Fibroblast of lung (primary cell): ENCODE measurements at regions not wholly inside any gene's neighbourhood (a gene's known extent, or its start where the extent isn't known, plus 50 kb on each side); places are given as distances from the start of the nearest gene placed in this dataset.
"Not testable (repeated sequence)": the region's sequence is repeated elsewhere in the genome, so short reads cannot be mapped to it uniquely, and the experiment has no call there.

Experiments
- DNase-seq, 2 donors: peaks; one replicate each; pipeline versions ENCODE4 v3.0.0 to v3.0.0-alpha.2; 2010; ENCODE audit warnings: low read depth in 2 of 2
- H2AFZ ChIP-seq: 2 replicates; pipeline ENCODE4 v1.5.1; 2012; ENCODE audit warnings: low read length, control low read depth, inconsistent platforms
- H3K27ac ChIP-seq: 2 replicates; pipeline ENCODE4 v1.5.1; 2011; ENCODE audit warnings: low read length, control low read depth; ENCODE audit not compliant: insufficient read depth
- H3K27me3 ChIP-seq: 2 replicates; pipeline ENCODE4 v1.5.1; 2011; ENCODE audit warnings: mild to moderate bottlenecking, low read length; ENCODE audit not compliant: control insufficient read depth, insufficient read depth
- H3K36me3 ChIP-seq: 2 replicates; pipeline ENCODE4 v1.5.1; 2011; ENCODE audit warnings: low read length; ENCODE audit not compliant: control insufficient read depth, insufficient read depth
- H3K4me1 ChIP-seq: 2 replicates; pipeline ENCODE4 v1.5.1; 2011; ENCODE audit warnings: low read length; ENCODE audit not compliant: control insufficient read depth, insufficient read depth; ENCODE audit errors: extremely low read depth
- H3K4me2 ChIP-seq: 2 replicates; pipeline ENCODE4 v1.5.1; 2011; ENCODE audit warnings: low read length, control low read depth; ENCODE audit not compliant: insufficient read depth; ENCODE audit errors: extremely low read depth
- H3K4me3 ChIP-seq, 4 experiments: fragments of 200-600 bp in 1 of 4; sonication (generic) in 1 of 4; replicated peaks in 1 of 4; 2 replicates each; pipeline ENCODE4 v1.5.1; 2011 to 2016; ENCODE audit warnings: low read length in 4 of 4, low read depth in 3 of 4, mild to moderate bottlenecking in 3 of 4, control low read depth in 2 of 4, inconsistent platforms in 1 of 4, mixed read lengths in 1 of 4; ENCODE audit not compliant: insufficient read depth in 1 of 4; ENCODE audit errors: control extremely low read depth in 1 of 4
- H3K79me2 ChIP-seq: 2 replicates; pipeline ENCODE4 v1.5.1; 2012; ENCODE audit warnings: mild to moderate bottlenecking, low read length, inconsistent platforms; ENCODE audit not compliant: control insufficient read depth, insufficient read depth
- H3K9ac ChIP-seq: 2 replicates; pipeline ENCODE4 v1.5.1; 2011; ENCODE audit warnings: mild to moderate bottlenecking, low read length, control low read depth; ENCODE audit not compliant: insufficient read depth
- H3K9me3 ChIP-seq: 2 replicates; pipeline ENCODE4 v1.5.1; 2012; ENCODE audit warnings: low read depth, low read length; ENCODE audit not compliant: control insufficient read depth, insufficient read depth
- H4K20me1 ChIP-seq: 2 replicates; pipeline ENCODE4 v1.5.1; 2011; ENCODE audit warnings: low read length; ENCODE audit not compliant: control insufficient read depth, insufficient read depth; ENCODE audit errors: extremely low read depth
- CTCF ChIP-seq, 2 donors: IDR thresholded peaks in 1 of 2; conservative IDR thresholded peaks in 1 of 2; 1 replicate in 1 of 2; 2 replicates in 1 of 2; pipeline ENCODE4 v1.5.1; 2011 to 2012; ENCODE audit warnings: low read length in 2 of 2, control low read depth in 1 of 2, inconsistent platforms in 1 of 2, low read depth in 1 of 2, mild to moderate bottlenecking in 1 of 2
- EZH2 ChIP-seq: IDR thresholded peaks from 2 replicates; pipeline ENCODE4 v1.5.1; 2012; ENCODE audit warnings: low read length, control low read depth, mild to moderate bottlenecking; ENCODE audit errors: missing control alignments

GRCh38 chr3:103516950-103517349, 1082.1 kb downstream of the ZPLD1 start:
- Histone ChIP-seq H3K27ac (no peak overlapping the region), H2AFZ (no peak overlapping the region), H3K79me2 (no peaks in the 10 kb centered on the region), H4K20me1 (no peaks in the 10 kb centered on the region), H3K4me3 (no peak overlapping the region), H3K9me3 (no peaks in the 10 kb centered on the region), H3K36me3 (no peaks in the 10 kb centered on the region), H3K27me3 (no peaks in the 10 kb centered on the region), H3K9ac (no peak overlapping the region), H3K4me2 (no peak overlapping the region), H3K4me1 (no peaks in the 10 kb centered on the region)
- TF ChIP-seq EZH2, result no peak
- no peak for TF ChIP-seq CTCF (conservative IDR thresholded peaks at IDR 0.05 in 1 of 2, IDR thresholded peaks at IDR 0.05 in 1 of 2; ENCODE audit: low read depth in 1 of 2, low read length in 2 of 2)
- DNase-seq, result no peak

DNA sequence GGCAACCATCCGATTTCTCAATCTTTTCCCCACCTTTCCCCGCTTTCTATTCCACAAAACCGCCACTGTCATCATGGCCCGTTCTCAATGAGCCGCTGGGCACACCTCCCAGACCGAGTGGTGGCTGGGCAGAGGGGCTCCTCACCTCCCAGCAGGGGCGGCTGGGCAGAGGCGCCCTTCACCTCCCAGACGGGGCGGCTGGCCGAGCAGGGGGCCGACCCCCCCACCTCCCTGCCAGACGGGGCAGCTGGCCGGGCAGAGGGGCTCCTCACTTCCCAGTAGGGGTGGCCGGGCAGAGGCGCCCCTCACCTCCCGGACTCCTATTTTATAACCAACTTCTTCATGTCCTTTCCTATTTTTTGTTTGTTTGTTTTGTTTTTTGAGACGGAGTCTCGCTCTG, 1096.5 kb downstream of the ZPLD1 start:
- not testable (repeated sequence) for H3K27ac ChIP-seq, H3K4me1 ChIP-seq, H3K36me3 ChIP-seq, DNase-seq, H3K9ac ChIP-seq, H3K4me2 ChIP-seq, H3K9me3 ChIP-seq, H3K4me3 ChIP-seq, H3K79me2 ChIP-seq, H4K20me1 ChIP-seq, H2AFZ ChIP-seq, H3K27me3 ChIP-seq

GRCh38 chr3:103532986-103533385, 1098.2 kb downstream of the ZPLD1 start:
- no peak overlapping the region for H3K4me3 ChIP-seq
- TF ChIP-seq EZH2 (no peak), CTCF (conservative IDR thresholded peaks at IDR 0.05 in 1 of 2, IDR thresholded peaks at IDR 0.05 in 1 of 2; ENCODE audit: low read depth in 1 of 2, low read length in 2 of 2) (no peak)
- no peaks in the 10 kb centered on the region for H3K27me3 ChIP-seq
- no peak overlapping the region for H3K9ac ChIP-seq
- H3K9me3 ChIP-seq, result no peaks in the 10 kb centered on the region
- H3K36me3 ChIP-seq, result no peaks in the 10 kb centered on the region
- no peak overlapping the region for H3K27ac ChIP-seq
- H3K4me1 ChIP-seq, result no peaks in the 10 kb centered on the region
- H2AFZ ChIP-seq, result no peak overlapping the region
- no peak overlapping the region for H3K4me2 ChIP-seq
- DNase-seq, result no peak
- no peaks in the 10 kb centered on the region for H3K79me2 ChIP-seq
- no peaks in the 10 kb centered on the region for H4K20me1 ChIP-seq

DNA sequence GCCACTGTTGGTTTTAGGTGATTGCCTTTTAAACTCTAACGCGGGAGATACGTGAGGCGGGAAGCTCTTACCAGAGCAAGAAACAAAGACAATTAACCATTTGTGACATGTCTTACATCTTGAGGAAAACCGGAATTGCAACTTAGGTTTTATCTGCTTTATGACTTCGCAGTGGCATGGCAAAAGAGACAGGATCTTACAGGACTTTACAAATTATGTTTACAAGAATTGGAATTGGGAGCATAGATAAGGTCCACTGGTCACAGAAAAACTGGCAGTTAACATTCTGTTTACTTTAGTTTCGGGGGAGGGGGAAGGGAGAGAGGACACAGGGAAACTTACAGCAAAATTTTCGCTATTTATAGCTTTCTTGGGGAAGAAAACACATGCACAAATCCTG, 1119.6 kb downstream of the ZPLD1 start:
- Histone ChIP-seq H3K4me1 (no peaks in the 10 kb centered on the region), H3K79me2 (no peaks in the 10 kb centered on the region), H3K27ac (no peak overlapping the region), H2AFZ (no peak overlapping the region), H3K9me3 (no peaks in the 10 kb centered on the region), H3K4me2 (no peak overlapping the region), H3K4me3 (no peak overlapping the region), H3K9ac (no peak overlapping the region), H3K36me3 (no peaks in the 10 kb centered on the region), H3K27me3 (no peaks in the 10 kb centered on the region), H4K20me1 (no peaks in the 10 kb centered on the region)
- no peak for DNase-seq
- no peak for TF ChIP-seq EZH2
- TF ChIP-seq CTCF (conservative IDR thresholded peaks at IDR 0.05 in 1 of 2, IDR thresholded peaks at IDR 0.05 in 1 of 2; ENCODE audit: low read depth in 1 of 2, low read length in 2 of 2), result no peak

DNA sequence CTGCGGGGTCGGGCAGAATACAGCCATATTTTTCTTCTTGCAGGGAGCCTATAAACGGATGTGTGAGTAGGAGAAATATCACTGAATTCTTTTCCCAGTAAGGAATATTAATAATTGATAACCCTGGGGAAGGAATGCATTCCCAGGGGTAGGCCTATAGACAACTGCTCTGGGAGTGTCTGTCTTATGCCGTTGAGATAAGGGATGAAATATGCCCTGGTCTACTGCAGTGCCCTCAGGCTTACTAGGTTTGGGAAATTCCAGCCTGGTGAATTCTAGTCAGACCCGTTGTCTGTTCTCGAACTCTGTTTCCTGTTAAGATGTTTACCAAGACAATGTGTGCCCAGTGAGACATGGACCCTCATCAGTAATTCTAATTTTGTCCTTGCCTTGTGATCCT, 1129.3 kb downstream of the ZPLD1 start:
- not testable (repeated sequence) for H3K79me2 ChIP-seq, H3K27me3 ChIP-seq, H3K36me3 ChIP-seq, H3K4me2 ChIP-seq, H2AFZ ChIP-seq, DNase-seq, H3K27ac ChIP-seq, H4K20me1 ChIP-seq, H3K4me3 ChIP-seq, H3K4me1 ChIP-seq, H3K9ac ChIP-seq, H3K9me3 ChIP-seq
